Liver (tissue), 8 donors: ENCODE measurements at regions not wholly inside any gene's neighbourhood (a gene's known extent, or its start where the extent isn't known, plus 50 kb on each side); places are given as distances from the start of the nearest gene placed in this dataset.

Experiments
- DNase-seq: peaks from one replicate; pipeline ENCODE4 v3.0.0-alpha.2; 2017; ENCODE audit warnings: low spot score
- H3K27ac ChIP-seq, 2 donors: one replicate each; pipeline ENCODE4 v1.7.0; 2013; ENCODE audit warnings: inconsistent platforms in 2 of 2, low read length in 2 of 2, control low read depth in 1 of 2, low read depth in 1 of 2, mild to moderate bottlenecking in 1 of 2
- H3K27me3 ChIP-seq, 4 donors: one replicate each; pipeline versions ENCODE4 v1.6.1 to v1.7.0; 2013; ENCODE audit warnings: low read length in 3 of 4, inconsistent platforms in 1 of 4, mild to moderate bottlenecking in 1 of 4, moderate library complexity in 1 of 4; ENCODE audit not compliant: control insufficient read depth in 4 of 4, insufficient read depth in 4 of 4
- H3K36me3 ChIP-seq, 4 donors: one replicate each; pipeline versions ENCODE4 v1.6.1 to v1.7.0; 2013; ENCODE audit warnings: low read length in 3 of 4, mild to moderate bottlenecking in 3 of 4, low read depth in 1 of 4, moderate library complexity in 1 of 4; ENCODE audit not compliant: control insufficient read depth in 4 of 4, insufficient read depth in 3 of 4
- H3K4me1 ChIP-seq, 4 donors: one replicate each; pipeline versions ENCODE4 v1.6.1 to v1.7.0; 2013; ENCODE audit warnings: low read length in 3 of 4, mild to moderate bottlenecking in 3 of 4, moderate library complexity in 1 of 4; ENCODE audit not compliant: control insufficient read depth in 4 of 4, insufficient read depth in 4 of 4
- H3K4me3 ChIP-seq, 3 donors: one replicate each; pipeline versions ENCODE4 v1.6.1 to v1.7.0; 2013; ENCODE audit warnings: low read length in 3 of 3, control low read depth in 1 of 3, low read depth in 1 of 3, mild to moderate bottlenecking in 1 of 3
- H3K9ac ChIP-seq, 2 donors: one replicate each; pipeline ENCODE4 v1.7.0; 2013; ENCODE audit warnings: low read length in 2 of 2, mild to moderate bottlenecking in 2 of 2, moderate library complexity in 2 of 2, control low read depth in 1 of 2, low read depth in 1 of 2
- H3K9me3 ChIP-seq, 4 donors: one replicate each; pipeline versions ENCODE4 v1.6.1 to v1.7.0; 2013; ENCODE audit warnings: low read length in 3 of 4; ENCODE audit not compliant: control insufficient read depth in 4 of 4
- EGR1 ChIP-seq, 2 donors: IDR thresholded peaks; 2 replicates each; pipeline ENCODE4 v1.6.1; 2016 to 2018; ENCODE audit warnings: antibody characterized with exemption in 2 of 2, low read depth in 2 of 2
- FOXA1 ChIP-seq: IDR thresholded peaks from 2 replicates; pipeline ENCODE4 v1.6.1; 2016; ENCODE audit warnings: antibody characterized with exemption
- FOXA2 ChIP-seq: IDR thresholded peaks from 2 replicates; pipeline ENCODE4 v1.6.1; 2016; ENCODE audit warnings: antibody characterized with exemption
- HNF4A ChIP-seq, 2 donors: conservative IDR thresholded peaks; 2 replicates each; pipeline ENCODE4 v1.6.1; 2016; ENCODE audit warnings: antibody characterized with exemption in 2 of 2, mild to moderate bottlenecking in 2 of 2
- HNF4G ChIP-seq: IDR thresholded peaks from 2 replicates; pipeline ENCODE4 v1.6.1; 2016; ENCODE audit warnings: antibody characterized with exemption
- JUND ChIP-seq, 2 donors: IDR thresholded peaks; 2 replicates each; pipeline ENCODE4 v1.6.1; 2016; ENCODE audit warnings: antibody characterized with exemption in 2 of 2
- NR2F2 ChIP-seq: IDR thresholded peaks from 2 replicates; pipeline ENCODE4 v1.6.1; 2016; ENCODE audit warnings: antibody characterized with exemption
- RAD21 ChIP-seq, 2 donors: IDR thresholded peaks; 2 replicates each; pipeline ENCODE4 v1.6.1; 2016; ENCODE audit warnings: antibody characterized with exemption in 2 of 2, mild to moderate bottlenecking in 2 of 2
- RXRA ChIP-seq, 2 donors: IDR thresholded peaks; 2 replicates each; pipeline ENCODE4 v1.6.1; 2017 to 2018; ENCODE audit warnings: antibody characterized with exemption in 2 of 2, mild to moderate bottlenecking in 1 of 2
- SP1 ChIP-seq: IDR thresholded peaks from 2 replicates; pipeline ENCODE4 v1.6.1; 2018; ENCODE audit warnings: antibody characterized with exemption, mild to moderate bottlenecking
- TAF1 ChIP-seq: conservative IDR thresholded peaks from 2 replicates; pipeline ENCODE4 v1.6.1; 2016; ENCODE audit warnings: antibody characterized with exemption, mild to moderate bottlenecking
- YY1 ChIP-seq: IDR thresholded peaks from 2 replicates; pipeline ENCODE4 v1.6.1; 2016; ENCODE audit warnings: antibody characterized with exemption, mild to moderate bottlenecking
- WGBS: extraction: QIAGEN DNeasy Blood & Tissue Kit; methylation state at CpG from one replicate; pipeline ENCODE4 v1.1.7; 2013; 5-methylcytosine and 5-hydroxymethylcytosine counted together
- TF ChIP-seq, protein P1 (sequence below): IDR thresholded peaks from 2 replicates; pipeline ENCODE4 v1.6.1; 2016; ENCODE audit warnings: antibody characterized with exemption
- TF ChIP-seq, protein P2 (sequence below): IDR thresholded peaks from 2 replicates; pipeline ENCODE4 v1.6.1; 2016; ENCODE audit warnings: antibody characterized with exemption, mild to moderate bottlenecking
- TF ChIP-seq, protein P3 (sequence below): IDR thresholded peaks from 2 replicates; pipeline ENCODE4 v1.6.1; 2016; ENCODE audit warnings: antibody characterized with exemption
- TF ChIP-seq, protein P4 (sequence below): fragments of 150-350 bp; IDR thresholded peaks from 2 replicates; pipeline ENCODE4 v1.5.1; 2017; ENCODE audit warnings: improper control_type of control experiment, low read depth, low read length; ENCODE audit not compliant: missing input control
- TF ChIP-seq, protein P5 (sequence below): IDR thresholded peaks from 2 replicates; pipeline ENCODE4 v1.6.1; 2016; ENCODE audit warnings: antibody characterized with exemption
- donor health status: healthy.
- donor health status: healthy.
- donor health status: healthy.
- donor health status: healthy.
- donor health status: healthy.

DNA sequence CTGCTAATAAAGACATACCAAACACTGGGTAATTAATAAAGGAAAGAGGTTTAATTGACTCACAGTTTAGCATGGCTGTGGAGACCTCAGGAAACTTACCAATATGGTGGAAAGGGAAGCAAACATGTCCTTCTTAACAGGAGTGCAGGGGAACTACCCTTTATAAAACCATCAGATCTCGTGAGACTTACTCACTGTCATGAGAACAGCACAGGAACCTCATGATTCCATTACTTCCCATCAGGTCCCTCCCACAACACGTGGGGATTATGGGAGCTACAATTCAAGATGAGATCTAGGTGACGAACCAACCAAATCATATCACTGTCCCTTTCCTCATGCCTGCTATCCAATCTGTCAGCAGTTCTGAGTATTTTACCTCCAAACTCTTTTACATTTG, 586.7 kb downstream of the TDRD15 start (continued):
- TF ChIP-seq HNF4G (no peak), NR2F2 (no peak), RXRA (IDR thresholded peaks at IDR 0.05) (no peak)
- TF ChIP-seq, protein P1, sequence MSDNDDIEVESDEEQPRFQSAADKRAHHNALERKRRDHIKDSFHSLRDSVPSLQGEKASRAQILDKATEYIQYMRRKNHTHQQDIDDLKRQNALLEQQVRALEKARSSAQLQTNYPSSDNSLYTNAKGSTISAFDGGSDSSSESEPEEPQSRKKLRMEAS, result no peak

DNA sequence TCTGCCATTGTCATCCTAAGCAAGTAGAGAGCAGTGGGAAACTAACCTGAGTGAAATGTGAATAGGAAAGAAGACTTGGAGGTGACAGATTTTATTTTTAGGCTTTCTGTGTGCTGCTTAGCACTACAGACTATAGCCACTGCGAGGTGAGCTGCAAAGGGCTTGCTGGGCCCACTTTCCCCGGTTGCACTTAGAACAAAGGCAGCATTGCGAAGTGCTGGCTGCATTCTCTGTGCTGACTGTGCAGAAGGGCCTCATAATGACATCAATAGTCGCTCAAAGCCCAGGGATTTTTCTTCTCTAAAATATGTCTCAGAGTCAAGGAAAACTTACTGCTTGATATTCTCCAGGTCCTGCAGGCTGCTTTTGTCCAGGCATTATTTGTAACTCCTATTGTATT, 592.1 kb downstream of the TDRD15 start:
- Histone ChIP-seq H3K4me3 (no peak overlapping the region), H3K27me3 (peaks cover 0 to 3% (median 0%) of the 10 kb centered on the region in 4 donors), H3K27ac (no peak overlapping the region), H3K9ac (no peak overlapping the region), H3K36me3 (no peaks in the 10 kb centered on the region), H3K9me3 (no peaks in the 10 kb centered on the region), H3K4me1 (no peaks in the 10 kb centered on the region)
- 60% methylated on average over 4 of the region's 4 CpGs for WGBS
- TF ChIP-seq, protein P2, sequence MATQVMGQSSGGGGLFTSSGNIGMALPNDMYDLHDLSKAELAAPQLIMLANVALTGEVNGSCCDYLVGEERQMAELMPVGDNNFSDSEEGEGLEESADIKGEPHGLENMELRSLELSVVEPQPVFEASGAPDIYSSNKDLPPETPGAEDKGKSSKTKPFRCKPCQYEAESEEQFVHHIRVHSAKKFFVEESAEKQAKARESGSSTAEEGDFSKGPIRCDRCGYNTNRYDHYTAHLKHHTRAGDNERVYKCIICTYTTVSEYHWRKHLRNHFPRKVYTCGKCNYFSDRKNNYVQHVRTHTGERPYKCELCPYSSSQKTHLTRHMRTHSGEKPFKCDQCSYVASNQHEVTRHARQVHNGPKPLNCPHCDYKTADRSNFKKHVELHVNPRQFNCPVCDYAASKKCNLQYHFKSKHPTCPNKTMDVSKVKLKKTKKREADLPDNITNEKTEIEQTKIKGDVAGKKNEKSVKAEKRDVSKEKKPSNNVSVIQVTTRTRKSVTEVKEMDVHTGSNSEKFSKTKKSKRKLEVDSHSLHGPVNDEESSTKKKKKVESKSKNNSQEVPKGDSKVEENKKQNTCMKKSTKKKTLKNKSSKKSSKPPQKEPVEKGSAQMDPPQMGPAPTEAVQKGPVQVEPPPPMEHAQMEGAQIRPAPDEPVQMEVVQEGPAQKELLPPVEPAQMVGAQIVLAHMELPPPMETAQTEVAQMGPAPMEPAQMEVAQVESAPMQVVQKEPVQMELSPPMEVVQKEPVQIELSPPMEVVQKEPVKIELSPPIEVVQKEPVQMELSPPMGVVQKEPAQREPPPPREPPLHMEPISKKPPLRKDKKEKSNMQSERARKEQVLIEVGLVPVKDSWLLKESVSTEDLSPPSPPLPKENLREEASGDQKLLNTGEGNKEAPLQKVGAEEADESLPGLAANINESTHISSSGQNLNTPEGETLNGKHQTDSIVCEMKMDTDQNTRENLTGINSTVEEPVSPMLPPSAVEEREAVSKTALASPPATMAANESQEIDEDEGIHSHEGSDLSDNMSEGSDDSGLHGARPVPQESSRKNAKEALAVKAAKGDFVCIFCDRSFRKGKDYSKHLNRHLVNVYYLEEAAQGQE, result no peak
- TF ChIP-seq FOXA1 (no peak), SP1 (no peak), NR2F2 (no peak), HNF4G (no peak), HNF4A (conservative IDR thresholded peaks at IDR 0.05) (no peak), TAF1 (no peak), JUND (IDR thresholded peaks at IDR 0.05) (no peak)
- TF ChIP-seq, protein P3, sequence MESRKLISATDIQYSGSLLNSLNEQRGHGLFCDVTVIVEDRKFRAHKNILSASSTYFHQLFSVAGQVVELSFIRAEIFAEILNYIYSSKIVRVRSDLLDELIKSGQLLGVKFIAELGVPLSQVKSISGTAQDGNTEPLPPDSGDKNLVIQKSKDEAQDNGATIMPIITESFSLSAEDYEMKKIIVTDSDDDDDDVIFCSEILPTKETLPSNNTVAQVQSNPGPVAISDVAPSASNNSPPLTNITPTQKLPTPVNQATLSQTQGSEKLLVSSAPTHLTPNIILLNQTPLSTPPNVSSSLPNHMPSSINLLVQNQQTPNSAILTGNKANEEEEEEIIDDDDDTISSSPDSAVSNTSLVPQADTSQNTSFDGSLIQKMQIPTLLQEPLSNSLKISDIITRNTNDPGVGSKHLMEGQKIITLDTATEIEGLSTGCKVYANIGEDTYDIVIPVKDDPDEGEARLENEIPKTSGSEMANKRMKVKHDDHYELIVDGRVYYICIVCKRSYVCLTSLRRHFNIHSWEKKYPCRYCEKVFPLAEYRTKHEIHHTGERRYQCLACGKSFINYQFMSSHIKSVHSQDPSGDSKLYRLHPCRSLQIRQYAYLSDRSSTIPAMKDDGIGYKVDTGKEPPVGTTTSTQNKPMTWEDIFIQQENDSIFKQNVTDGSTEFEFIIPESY, result no peak
- TF ChIP-seq, protein P1, result no peak
- DNase-seq, result no peak

DNA sequence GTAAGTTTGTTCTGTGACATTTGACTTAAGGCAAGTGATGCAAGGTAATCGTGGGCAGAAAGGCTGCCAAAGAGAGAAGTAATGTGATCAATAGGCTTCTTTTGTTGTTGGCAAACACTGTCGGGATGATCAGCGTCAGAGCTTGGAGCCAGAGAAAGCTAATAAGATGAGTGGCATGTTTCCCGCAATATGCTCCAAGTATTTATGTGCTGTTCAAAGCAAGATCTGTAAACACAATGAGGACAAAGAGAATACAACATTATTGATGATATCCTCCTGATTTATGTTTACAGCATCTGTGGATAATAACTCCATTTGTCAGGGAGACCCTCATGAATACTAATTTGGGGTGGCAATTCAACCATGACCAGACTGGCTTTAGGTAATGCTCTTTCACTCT, 603.3 kb downstream of the TDRD15 start:
- 47% methylated on average over 4 of the region's 4 CpGs for whole genome bisulfite sequencing
- Histone ChIP-seq H3K4me3 (no peak overlapping the region), H3K27me3 (peaks cover 0 to 4% (median 0%) of the 10 kb centered on the region in 4 donors), H3K4me1 (no peaks in the 10 kb centered on the region), H3K9ac (no peak overlapping the region), H3K27ac (no peak overlapping the region), H3K36me3 (no peaks in the 10 kb centered on the region), H3K9me3 (no peaks in the 10 kb centered on the region)
- DNase-seq, result no peak
- no peak for TF ChIP-seq FOXA2
- no peak for TF ChIP-seq FOXA1
- no peak for TF ChIP-seq TAF1
- TF ChIP-seq YY1, result no peak
- TF ChIP-seq EGR1 (IDR thresholded peaks at IDR 0.05; ENCODE audit: low read depth in 2 of 2), result no peak
- TF ChIP-seq, protein P4, sequence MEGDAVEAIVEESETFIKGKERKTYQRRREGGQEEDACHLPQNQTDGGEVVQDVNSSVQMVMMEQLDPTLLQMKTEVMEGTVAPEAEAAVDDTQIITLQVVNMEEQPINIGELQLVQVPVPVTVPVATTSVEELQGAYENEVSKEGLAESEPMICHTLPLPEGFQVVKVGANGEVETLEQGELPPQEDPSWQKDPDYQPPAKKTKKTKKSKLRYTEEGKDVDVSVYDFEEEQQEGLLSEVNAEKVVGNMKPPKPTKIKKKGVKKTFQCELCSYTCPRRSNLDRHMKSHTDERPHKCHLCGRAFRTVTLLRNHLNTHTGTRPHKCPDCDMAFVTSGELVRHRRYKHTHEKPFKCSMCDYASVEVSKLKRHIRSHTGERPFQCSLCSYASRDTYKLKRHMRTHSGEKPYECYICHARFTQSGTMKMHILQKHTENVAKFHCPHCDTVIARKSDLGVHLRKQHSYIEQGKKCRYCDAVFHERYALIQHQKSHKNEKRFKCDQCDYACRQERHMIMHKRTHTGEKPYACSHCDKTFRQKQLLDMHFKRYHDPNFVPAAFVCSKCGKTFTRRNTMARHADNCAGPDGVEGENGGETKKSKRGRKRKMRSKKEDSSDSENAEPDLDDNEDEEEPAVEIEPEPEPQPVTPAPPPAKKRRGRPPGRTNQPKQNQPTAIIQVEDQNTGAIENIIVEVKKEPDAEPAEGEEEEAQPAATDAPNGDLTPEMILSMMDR, result no peak
- no peak for TF ChIP-seq RAD21 (IDR thresholded peaks at IDR 0.05)
- TF ChIP-seq, protein P5, sequence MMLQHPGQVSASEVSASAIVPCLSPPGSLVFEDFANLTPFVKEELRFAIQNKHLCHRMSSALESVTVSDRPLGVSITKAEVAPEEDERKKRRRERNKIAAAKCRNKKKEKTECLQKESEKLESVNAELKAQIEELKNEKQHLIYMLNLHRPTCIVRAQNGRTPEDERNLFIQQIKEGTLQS, result no peak
- TF ChIP-seq HNF4G, result no peak
- no peak for TF ChIP-seq NR2F2
